ENCODE measurements at regions not wholly inside any gene's neighbourhood (a gene's known extent, or its start where the extent isn't known, plus 50 kb on each side); places are given as distances from the start of the nearest gene placed in this dataset.

DNA sequence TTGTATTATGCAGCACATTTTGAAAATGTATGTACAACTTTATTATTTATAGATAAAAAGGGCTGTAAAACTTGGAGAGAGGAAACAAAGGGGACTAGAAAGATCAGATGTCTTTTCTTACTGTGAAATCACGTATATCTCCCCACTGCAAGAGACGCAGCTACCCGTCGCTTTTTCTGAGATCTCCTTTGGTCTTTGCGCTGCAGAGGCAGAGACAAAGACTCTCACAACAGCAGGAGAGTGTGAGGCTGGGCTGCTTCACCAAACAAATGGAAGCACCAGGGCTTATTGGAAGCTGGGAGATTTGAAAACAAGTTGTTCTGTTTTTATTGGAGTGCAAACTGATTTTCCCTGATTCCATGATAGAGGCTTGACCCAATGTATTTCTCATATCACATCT is 129.0 kb upstream of the PARD3B start:
- TF ChIP-seq, protein P1, sequence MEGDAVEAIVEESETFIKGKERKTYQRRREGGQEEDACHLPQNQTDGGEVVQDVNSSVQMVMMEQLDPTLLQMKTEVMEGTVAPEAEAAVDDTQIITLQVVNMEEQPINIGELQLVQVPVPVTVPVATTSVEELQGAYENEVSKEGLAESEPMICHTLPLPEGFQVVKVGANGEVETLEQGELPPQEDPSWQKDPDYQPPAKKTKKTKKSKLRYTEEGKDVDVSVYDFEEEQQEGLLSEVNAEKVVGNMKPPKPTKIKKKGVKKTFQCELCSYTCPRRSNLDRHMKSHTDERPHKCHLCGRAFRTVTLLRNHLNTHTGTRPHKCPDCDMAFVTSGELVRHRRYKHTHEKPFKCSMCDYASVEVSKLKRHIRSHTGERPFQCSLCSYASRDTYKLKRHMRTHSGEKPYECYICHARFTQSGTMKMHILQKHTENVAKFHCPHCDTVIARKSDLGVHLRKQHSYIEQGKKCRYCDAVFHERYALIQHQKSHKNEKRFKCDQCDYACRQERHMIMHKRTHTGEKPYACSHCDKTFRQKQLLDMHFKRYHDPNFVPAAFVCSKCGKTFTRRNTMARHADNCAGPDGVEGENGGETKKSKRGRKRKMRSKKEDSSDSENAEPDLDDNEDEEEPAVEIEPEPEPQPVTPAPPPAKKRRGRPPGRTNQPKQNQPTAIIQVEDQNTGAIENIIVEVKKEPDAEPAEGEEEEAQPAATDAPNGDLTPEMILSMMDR (IDR thresholded peaks at IDR 0.05), result no peak
- no peak for TF ChIP-seq EZH2 (IDR thresholded peaks at IDR 0.05; ENCODE audit: borderline replicate concordance, insufficient read depth, low read depth, low read length, poor library complexity, severe bottlenecking)
